ENCODE measurements at regions not wholly inside any gene's neighbourhood (a gene's known extent, or its start where the extent isn't known, plus 50 kb on each side); places are given as distances from the start of the nearest gene placed in this dataset.
"Not testable (repeated sequence)": the region's sequence is repeated elsewhere in the genome, so short reads cannot be mapped to it uniquely, and the experiment has no call there.

GRCh38 chr6:144460327-144461095 is 175.4 kb downstream of the UTRN start:
- no peak for DNase-seq (ENCODE audit: extremely low read depth, low read depth)

DNA sequence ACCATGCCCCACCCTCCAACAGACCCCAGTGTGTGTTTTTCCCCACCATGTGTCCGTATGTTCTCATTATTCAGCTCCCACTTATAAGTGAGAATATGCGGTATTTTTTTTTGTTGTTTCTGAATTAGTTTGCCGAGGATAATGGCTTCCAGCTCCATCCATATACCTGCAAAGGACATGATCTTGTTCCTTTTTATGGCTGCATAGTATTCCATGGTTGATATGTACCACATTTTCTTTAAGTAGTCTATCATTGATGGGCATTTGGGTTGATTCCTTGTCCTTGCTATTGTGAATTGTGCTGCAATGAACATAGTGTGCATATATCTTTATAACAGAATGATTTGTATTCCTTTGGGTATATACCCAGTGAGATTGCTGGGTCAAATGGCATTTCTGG is 176.9 kb downstream of the UTRN start:
- DNase-seq (ENCODE audit: extremely low read depth, low read depth): no peak
- TF ChIP-seq CTCF (IDR thresholded peaks at IDR 0.05; ENCODE audit: low read depth, low read length): no peak

More at GRCh38 chr6:144460327-144461095, 175.4 kb downstream of the UTRN start:
- no peak for TF ChIP-seq CTCF (IDR thresholded peaks at IDR 0.05; ENCODE audit: low read depth, low read length)

DNA sequence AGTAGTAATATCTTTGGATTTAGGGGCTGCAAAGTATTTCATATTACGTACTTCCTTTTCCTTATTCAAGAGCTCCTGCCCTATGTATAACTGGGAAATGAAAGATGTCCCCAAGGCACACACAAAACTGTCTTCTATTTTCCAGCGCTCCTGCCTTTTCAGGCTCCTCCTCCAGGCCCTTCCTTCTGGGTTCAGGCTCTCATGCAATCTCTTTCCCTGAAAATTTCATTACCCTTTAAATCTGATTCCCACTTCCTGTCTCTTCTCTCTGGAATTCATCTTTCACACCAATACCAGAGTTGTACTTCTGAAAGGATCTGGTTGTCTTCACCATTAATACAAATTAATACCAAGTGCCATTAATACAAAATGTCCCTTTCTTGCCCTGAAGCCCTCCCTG is 181.6 kb downstream of the UTRN start:
- TF ChIP-seq CTCF (IDR thresholded peaks at IDR 0.05; ENCODE audit: low read depth, low read length): no peak
- DNase-seq (ENCODE audit: extremely low read depth, low read depth): no peak

DNA sequence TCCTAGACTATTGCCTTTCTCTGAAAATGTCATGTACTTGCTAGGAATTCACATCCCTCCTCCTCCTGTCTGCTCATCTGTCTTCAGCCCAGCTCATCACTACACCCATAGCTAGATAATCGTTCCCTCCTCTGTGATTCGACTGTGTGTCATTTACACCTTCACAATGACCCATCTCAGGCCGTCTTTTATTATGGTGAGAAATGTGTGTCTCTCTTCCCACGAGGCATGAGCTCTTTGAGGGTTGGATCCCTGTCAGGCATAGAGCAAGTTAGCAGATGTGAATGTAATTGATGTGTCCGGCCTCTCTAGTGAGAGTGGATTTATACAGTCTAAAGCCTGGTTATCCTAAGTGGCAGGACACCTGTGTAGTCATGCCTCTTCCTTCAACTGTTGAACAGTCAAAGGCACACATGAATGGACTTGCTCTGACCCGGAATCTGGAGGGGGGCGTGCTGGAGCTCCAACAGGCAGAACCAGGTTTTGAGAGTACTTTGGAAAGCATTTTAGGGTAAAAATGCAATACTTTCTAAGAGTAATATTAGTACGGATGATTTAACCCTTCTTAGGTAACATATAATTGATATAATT is 182.1 kb downstream of the UTRN start:
- no peak for DNase-seq (ENCODE audit: extremely low read depth, low read depth)

DNA sequence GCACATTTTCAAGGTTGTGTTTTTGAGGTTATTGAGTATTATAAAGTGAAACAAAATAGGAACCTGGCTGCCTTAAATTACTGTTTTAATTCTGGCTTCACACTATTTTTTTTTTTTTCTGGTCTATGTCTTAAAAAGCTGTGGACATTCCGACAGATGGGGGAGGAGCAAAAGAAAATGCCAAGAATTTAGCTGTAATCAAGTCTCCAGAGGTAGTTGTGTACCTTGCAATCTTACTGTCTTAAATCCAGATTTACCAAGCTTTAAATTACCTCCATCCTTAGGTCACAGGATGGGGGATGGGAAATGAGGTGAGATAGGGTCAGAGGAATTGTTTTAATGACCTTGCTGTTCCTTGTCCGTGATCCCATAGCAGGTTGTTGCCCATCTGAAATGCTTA is 182.8 kb downstream of the UTRN start:
- no peak for TF ChIP-seq CTCF (IDR thresholded peaks at IDR 0.05; ENCODE audit: low read depth, low read length)
- no peak for DNase-seq (ENCODE audit: extremely low read depth, low read depth)

More for the DNA sequence above, 182.1 kb downstream of the UTRN start:
- no peak for TF ChIP-seq CTCF (IDR thresholded peaks at IDR 0.05; ENCODE audit: low read depth, low read length)

- TF ChIP-seq CTCF (IDR thresholded peaks at IDR 0.05; ENCODE audit: low read depth, low read length): no peak
Measured at GRCh38 chr6:144468709-144469108, 183.6 kb downstream of the UTRN start.

GRCh38 chr6:144469144-144469575 is 184.0 kb downstream of the UTRN start:
- DNase-seq (ENCODE audit: extremely low read depth, low read depth): no peak
- TF ChIP-seq CTCF (IDR thresholded peaks at IDR 0.05; ENCODE audit: low read depth, low read length): no peak

More at GRCh38 chr6:144468709-144469108, 183.6 kb downstream of the UTRN start:
- DNase-seq (ENCODE audit: extremely low read depth, low read depth): no peak

GRCh38 chr6:144470201-144470600 is 185.1 kb downstream of the UTRN start:
- DNase-seq (ENCODE audit: extremely low read depth, low read depth): not testable (repeated sequence)

Data from AG09319 (cell line).